ENCODE measurements at regions not wholly inside any gene's neighbourhood (a gene's known extent, or its start where the extent isn't known, plus 50 kb on each side); places are given as distances from the start of the nearest gene placed in this dataset.

DNA sequence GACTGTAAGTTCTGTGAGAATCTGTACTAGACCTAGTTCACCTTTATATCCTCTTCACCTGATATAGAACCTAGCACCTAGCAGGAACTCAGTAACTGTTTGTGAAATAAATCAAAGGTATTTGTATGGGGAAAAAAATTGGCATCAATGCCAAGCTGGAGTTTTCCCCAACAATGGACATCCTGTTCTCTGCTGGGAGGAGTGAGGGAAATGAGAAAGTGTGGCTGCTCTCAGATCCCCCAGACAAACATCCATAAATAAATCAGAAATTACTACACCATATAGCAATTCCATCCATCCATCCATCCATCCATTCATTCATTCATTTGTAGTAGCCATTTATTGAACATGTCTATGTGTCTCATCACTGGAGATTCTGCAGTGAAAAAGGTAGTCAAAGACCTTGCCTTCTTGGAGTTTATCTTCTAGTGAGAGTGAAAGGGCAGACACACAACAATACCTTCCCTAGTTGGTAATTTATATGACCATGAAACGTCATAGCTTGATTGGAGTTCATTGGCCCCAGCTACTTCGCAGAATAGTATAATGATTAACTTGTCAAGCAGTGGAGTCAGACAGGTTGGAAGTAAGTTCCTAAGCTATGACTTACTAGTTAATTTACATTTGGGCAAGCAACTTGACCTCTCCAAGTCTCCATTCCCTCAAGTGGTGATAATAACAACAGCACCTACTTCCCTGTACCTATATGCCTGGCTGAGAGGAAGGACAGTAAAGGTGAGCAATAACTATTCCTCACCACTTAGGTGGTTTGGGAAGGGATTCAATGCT is 98.7 kb upstream of the KIT start:
- no peak overlapping the region for H2AFZ ChIP-seq (ENCODE audit: low read depth)
- ChIA-PET POLR2A (no interaction called here), CTCF (interaction anchor here (1.2 kb wide), 1 partner anchor 13 kb away, joined by 3 read pairs; no protein-coding TSS in a partner anchor)
- no peaks in the 10 kb centered on the region for H3K9me3 ChIP-seq
- no peak overlapping the region for H3K4me2 ChIP-seq
- H3K4me1 ChIP-seq (ENCODE audit: control insufficient read depth in 1 of 2, insufficient read depth in 2 of 2, low read depth in 1 of 2, low read length in 1 of 2): no peaks in the 10 kb centered on the region
- no peaks in the 10 kb centered on the region for H3K79me2 ChIP-seq (ENCODE audit: insufficient read depth)
- H3K9ac ChIP-seq: no peak overlapping the region
- no peaks in the 10 kb centered on the region for H3F3A ChIP-seq (replicated peaks; ENCODE audit: insufficient read depth)
- H3K27ac ChIP-seq (ENCODE audit: low read depth in 2 of 2, low read length in 1 of 2): no peak overlapping the region
- no peak for DNase-seq
- no peaks in the 10 kb centered on the region for H4K20me1 ChIP-seq (ENCODE audit: insufficient read depth)
- H3K27me3 ChIP-seq (ENCODE audit: insufficient read depth): no peaks in the 10 kb centered on the region
- no peak overlapping the region for H3K4me3 ChIP-seq (ENCODE audit: low read depth in 2 of 2, low read length in 1 of 2)
- TF ChIP-seq FOXJ3 (CRISPR knock-in tag; IDR thresholded peaks at IDR 0.05): no peak
- no peak for TF ChIP-seq TAF1 (IDR thresholded peaks at IDR 0.05; ENCODE audit: borderline replicate concordance, low read depth, low read length)
- no peak for TF ChIP-seq SMC3 (IDR thresholded peaks at IDR 0.05; ENCODE audit: low read depth, low read length)
- no peak for TF ChIP-seq YY1 (IDR thresholded peaks at IDR 0.05; ENCODE audit: low read depth)
- no peak for TF ChIP-seq SIN3A (IDR thresholded peaks at IDR 0.05; ENCODE audit: borderline replicate concordance, low read depth, low read length)
- no peak for TF ChIP-seq JUND (IDR thresholded peaks at IDR 0.05)
- TF ChIP-seq, protein P1, sequence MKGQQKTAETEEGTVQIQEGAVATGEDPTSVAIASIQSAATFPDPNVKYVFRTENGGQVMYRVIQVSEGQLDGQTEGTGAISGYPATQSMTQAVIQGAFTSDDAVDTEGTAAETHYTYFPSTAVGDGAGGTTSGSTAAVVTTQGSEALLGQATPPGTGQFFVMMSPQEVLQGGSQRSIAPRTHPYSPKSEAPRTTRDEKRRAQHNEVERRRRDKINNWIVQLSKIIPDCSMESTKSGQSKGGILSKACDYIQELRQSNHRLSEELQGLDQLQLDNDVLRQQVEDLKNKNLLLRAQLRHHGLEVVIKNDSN (IDR thresholded peaks at IDR 0.05; ENCODE audit: borderline replicate concordance, low read depth): no peak
- no peak for TF ChIP-seq ELF1 (IDR thresholded peaks at IDR 0.05)
- TF ChIP-seq, protein P2, sequence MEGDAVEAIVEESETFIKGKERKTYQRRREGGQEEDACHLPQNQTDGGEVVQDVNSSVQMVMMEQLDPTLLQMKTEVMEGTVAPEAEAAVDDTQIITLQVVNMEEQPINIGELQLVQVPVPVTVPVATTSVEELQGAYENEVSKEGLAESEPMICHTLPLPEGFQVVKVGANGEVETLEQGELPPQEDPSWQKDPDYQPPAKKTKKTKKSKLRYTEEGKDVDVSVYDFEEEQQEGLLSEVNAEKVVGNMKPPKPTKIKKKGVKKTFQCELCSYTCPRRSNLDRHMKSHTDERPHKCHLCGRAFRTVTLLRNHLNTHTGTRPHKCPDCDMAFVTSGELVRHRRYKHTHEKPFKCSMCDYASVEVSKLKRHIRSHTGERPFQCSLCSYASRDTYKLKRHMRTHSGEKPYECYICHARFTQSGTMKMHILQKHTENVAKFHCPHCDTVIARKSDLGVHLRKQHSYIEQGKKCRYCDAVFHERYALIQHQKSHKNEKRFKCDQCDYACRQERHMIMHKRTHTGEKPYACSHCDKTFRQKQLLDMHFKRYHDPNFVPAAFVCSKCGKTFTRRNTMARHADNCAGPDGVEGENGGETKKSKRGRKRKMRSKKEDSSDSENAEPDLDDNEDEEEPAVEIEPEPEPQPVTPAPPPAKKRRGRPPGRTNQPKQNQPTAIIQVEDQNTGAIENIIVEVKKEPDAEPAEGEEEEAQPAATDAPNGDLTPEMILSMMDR (IDR thresholded peaks at IDR 0.05): no peak
- TF ChIP-seq POLR2AphosphoS5 (IDR thresholded peaks at IDR 0.05; ENCODE audit: low read depth, low read length): no peak
- TF ChIP-seq NFIC (IDR thresholded peaks at IDR 0.05; ENCODE audit: borderline replicate concordance): no peak
- TF ChIP-seq, protein P3, sequence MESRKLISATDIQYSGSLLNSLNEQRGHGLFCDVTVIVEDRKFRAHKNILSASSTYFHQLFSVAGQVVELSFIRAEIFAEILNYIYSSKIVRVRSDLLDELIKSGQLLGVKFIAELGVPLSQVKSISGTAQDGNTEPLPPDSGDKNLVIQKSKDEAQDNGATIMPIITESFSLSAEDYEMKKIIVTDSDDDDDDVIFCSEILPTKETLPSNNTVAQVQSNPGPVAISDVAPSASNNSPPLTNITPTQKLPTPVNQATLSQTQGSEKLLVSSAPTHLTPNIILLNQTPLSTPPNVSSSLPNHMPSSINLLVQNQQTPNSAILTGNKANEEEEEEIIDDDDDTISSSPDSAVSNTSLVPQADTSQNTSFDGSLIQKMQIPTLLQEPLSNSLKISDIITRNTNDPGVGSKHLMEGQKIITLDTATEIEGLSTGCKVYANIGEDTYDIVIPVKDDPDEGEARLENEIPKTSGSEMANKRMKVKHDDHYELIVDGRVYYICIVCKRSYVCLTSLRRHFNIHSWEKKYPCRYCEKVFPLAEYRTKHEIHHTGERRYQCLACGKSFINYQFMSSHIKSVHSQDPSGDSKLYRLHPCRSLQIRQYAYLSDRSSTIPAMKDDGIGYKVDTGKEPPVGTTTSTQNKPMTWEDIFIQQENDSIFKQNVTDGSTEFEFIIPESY (IDR thresholded peaks at IDR 0.05; ENCODE audit: borderline replicate concordance, low read depth): no peak
- TF ChIP-seq FOXM1 (IDR thresholded peaks at IDR 0.05; ENCODE audit: low read depth): no peak
- H3K36me3 ChIP-seq (replicated peaks in 1 of 2; ENCODE audit: control insufficient read depth in 1 of 2, insufficient read depth in 2 of 2, low read length in 1 of 2): no peaks in the 10 kb centered on the region
- 61% methylated on average over 2 of the region's 2 CpGs for WGBS (ENCODE audit: low lambda C conversion rate)
- no peaks in the 10 kb centered on the region for H3K9me2 ChIP-seq

DNA sequence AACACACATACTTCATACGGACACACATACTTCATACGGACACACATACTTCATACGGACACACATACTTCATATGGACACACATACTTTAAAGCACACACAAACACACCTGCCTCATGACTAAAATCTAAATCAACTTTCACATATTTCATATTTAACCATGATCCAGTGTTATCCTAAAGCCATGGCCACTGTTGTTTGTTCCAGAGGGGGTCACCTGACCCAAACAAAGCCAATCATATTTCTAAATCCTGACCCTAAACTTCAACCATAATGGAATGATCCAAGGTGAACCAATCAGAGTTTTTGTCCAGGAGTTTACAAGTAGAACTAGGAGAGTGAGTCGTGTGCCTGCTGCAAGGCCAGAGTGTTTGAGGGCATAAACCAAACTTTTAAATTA is 97.2 kb upstream of the KIT start:
- 44% methylated on average over 4 of the region's 4 CpGs for WGBS (ENCODE audit: low lambda C conversion rate)
- H3K36me3 ChIP-seq (replicated peaks in 1 of 2; ENCODE audit: control insufficient read depth in 1 of 2, insufficient read depth in 2 of 2, low read length in 1 of 2): no peaks in the 10 kb centered on the region
- H3K9ac ChIP-seq: no peak overlapping the region
- no peak overlapping the region for H2AFZ ChIP-seq (ENCODE audit: low read depth)
- ChIA-PET CTCF (no interaction called here), POLR2A (no interaction called here)
- TF ChIP-seq MEF2A (IDR thresholded peaks at IDR 0.05; ENCODE audit: borderline replicate concordance, low read depth): no peak
- H3K9me2 ChIP-seq: no peaks in the 10 kb centered on the region
- no peak overlapping the region for H3K27ac ChIP-seq (ENCODE audit: low read depth in 2 of 2, low read length in 1 of 2)
- no peaks in the 10 kb centered on the region for H3K79me2 ChIP-seq (ENCODE audit: insufficient read depth)
- H3K27me3 ChIP-seq (ENCODE audit: insufficient read depth): no peaks in the 10 kb centered on the region
- H3K4me1 ChIP-seq (ENCODE audit: control insufficient read depth in 1 of 2, insufficient read depth in 2 of 2, low read depth in 1 of 2, low read length in 1 of 2): no peaks in the 10 kb centered on the region
- H3F3A ChIP-seq (replicated peaks; ENCODE audit: insufficient read depth): no peaks in the 10 kb centered on the region
- no peak for DNase-seq
- H3K9me3 ChIP-seq: no peaks in the 10 kb centered on the region
- no peak overlapping the region for H3K4me3 ChIP-seq (ENCODE audit: low read depth in 2 of 2, low read length in 1 of 2)
- H4K20me1 ChIP-seq (ENCODE audit: insufficient read depth): no peaks in the 10 kb centered on the region
- no peak overlapping the region for H3K4me2 ChIP-seq
